ENCODE measurements at regions not wholly inside any gene's neighbourhood (a gene's known extent, or its start where the extent isn't known, plus 50 kb on each side); places are given as distances from the start of the nearest gene placed in this dataset.

DNA sequence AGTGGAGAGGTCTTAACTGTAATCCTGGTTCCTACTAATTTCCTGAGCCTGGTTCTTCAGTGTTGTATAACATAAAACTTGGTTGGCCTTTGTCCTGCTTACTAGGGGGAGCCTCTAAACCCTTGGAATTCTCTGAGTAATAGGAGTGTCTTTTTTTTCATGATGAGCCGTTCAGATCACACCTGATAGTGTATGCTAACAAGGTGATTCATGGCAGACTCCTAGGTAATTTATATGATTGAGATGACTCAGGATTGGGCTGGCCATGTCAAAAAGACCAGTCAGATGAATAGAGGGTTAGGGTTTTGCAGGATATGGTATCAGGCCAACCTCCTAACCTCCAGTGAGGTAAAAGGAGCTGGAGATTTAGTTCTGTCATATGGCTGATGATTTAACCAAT, 135.8 kb upstream of the KLF12 start:
- TF ChIP-seq, protein P1, sequence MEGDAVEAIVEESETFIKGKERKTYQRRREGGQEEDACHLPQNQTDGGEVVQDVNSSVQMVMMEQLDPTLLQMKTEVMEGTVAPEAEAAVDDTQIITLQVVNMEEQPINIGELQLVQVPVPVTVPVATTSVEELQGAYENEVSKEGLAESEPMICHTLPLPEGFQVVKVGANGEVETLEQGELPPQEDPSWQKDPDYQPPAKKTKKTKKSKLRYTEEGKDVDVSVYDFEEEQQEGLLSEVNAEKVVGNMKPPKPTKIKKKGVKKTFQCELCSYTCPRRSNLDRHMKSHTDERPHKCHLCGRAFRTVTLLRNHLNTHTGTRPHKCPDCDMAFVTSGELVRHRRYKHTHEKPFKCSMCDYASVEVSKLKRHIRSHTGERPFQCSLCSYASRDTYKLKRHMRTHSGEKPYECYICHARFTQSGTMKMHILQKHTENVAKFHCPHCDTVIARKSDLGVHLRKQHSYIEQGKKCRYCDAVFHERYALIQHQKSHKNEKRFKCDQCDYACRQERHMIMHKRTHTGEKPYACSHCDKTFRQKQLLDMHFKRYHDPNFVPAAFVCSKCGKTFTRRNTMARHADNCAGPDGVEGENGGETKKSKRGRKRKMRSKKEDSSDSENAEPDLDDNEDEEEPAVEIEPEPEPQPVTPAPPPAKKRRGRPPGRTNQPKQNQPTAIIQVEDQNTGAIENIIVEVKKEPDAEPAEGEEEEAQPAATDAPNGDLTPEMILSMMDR (IDR thresholded peaks at IDR 0.05; ENCODE audit: insufficient read depth, low read length, poor library complexity, severe bottlenecking) = no peak
- TF ChIP-seq EZH2phosphoT487 (conservative IDR thresholded peaks at IDR 0.05; ENCODE audit: low read length) = no peak

Data from SU-DHL-6 (cell line).